ENCODE measurements at regions not wholly inside any gene's neighbourhood (a gene's known extent, or its start where the extent isn't known, plus 50 kb on each side); places are given as distances from the start of the nearest gene placed in this dataset.

- H3K36me3 ChIP-seq (ENCODE audit: control insufficient read depth in 2 of 4, insufficient read depth in 4 of 4, low read length in 3 of 4) = no peaks in the 10 kb centered on the region; a peak in 1 of 8 replicates
- H3K56ac ChIP-seq (replicated peaks; ENCODE audit: insufficient read length, low read depth, low read length) = no peak overlapping the region
- no peak overlapping the region for H2BK12ac ChIP-seq (ENCODE audit: low read depth, low read length)
- H3K27me3 ChIP-seq (replicated peaks in 1 of 4; ENCODE audit: control insufficient read depth in 3 of 4, extremely low read depth in 1 of 4, insufficient read depth in 3 of 4, low read length in 3 of 4) = no peaks in the 10 kb centered on the region
- H4K8ac ChIP-seq (ENCODE audit: extremely low read depth, insufficient read depth, low read length) = no peak overlapping the region
- no peak overlapping the region for H3K27ac ChIP-seq (ENCODE audit: low read depth, low read length)
- no peak overlapping the region for H3K4ac ChIP-seq (replicated peaks; ENCODE audit: insufficient read length, low read depth, low read length)
- H2BK5ac ChIP-seq (ENCODE audit: low read depth, low read length) = no peak overlapping the region
- no peaks in the 10 kb centered on the region for H4K20me1 ChIP-seq (replicated peaks in 1 of 2; ENCODE audit: control insufficient read depth in 1 of 2, insufficient read depth in 2 of 2, low read length in 2 of 2)
- POLR2A ChIA-PET (ENCODE audit: partially characterized antibody) = no interaction called here
- no peak overlapping the region for H3K4me2 ChIP-seq (ENCODE audit: insufficient read depth in 1 of 2, low read depth in 2 of 2, low read length in 2 of 2)
- FAIRE-seq (no peak), DNase-seq (ENCODE audit: low read depth in 1 of 2, low spot score in 2 of 2) (no peak)
- no peak overlapping the region for H2BK15ac ChIP-seq (ENCODE audit: low read length)
- H3K79me2 ChIP-seq (ENCODE audit: control insufficient read depth in 1 of 2, insufficient read depth in 2 of 2, low read length in 2 of 2) = no peaks in the 10 kb centered on the region
- TF ChIP-seq KDM5A (IDR thresholded peaks at IDR 0.05; ENCODE audit: low read length) (no peak), CHD2 (IDR thresholded peaks at IDR 0.05; ENCODE audit: low read length) (no peak), CTBP2 (IDR thresholded peaks at IDR 0.05; ENCODE audit: borderline replicate concordance, insufficient read depth, insufficient read length, low read length) (no peak), POLR2AphosphoS5 (IDR thresholded peaks at IDR 0.05; ENCODE audit: low read depth, low read length) (no peak), CREB1 (IDR thresholded peaks at IDR 0.05) (no peak), TBP (IDR thresholded peaks at IDR 0.05; ENCODE audit: low read depth, low read length) (no peak), KDM4A (IDR thresholded peaks at IDR 0.05; ENCODE audit: low read depth, low read length, severe bottlenecking) (no peak), GABPA (IDR thresholded peaks at IDR 0.05; ENCODE audit: borderline replicate concordance, insufficient read depth, low read length) (no peak), RAD21 (IDR thresholded peaks at IDR 0.05 in 1 of 2, conservative IDR thresholded peaks at IDR 0.05 in 1 of 2; ENCODE audit: low read depth in 2 of 2, low read length in 2 of 2) (no peak), POU5F1 (IDR thresholded peaks at IDR 0.05; ENCODE audit: low read depth, low read length) (no peak)
- H4K91ac ChIP-seq (replicated peaks; ENCODE audit: insufficient read length, low read length) = no peak overlapping the region
- no peak overlapping the region for H3K18ac ChIP-seq (ENCODE audit: extremely low read depth, low read length)
- no peaks in the 10 kb centered on the region for H3K9me3 ChIP-seq (ENCODE audit: insufficient read depth in 2 of 2, low read depth in 1 of 2, low read length in 1 of 2)
- no peak overlapping the region for H4K5ac ChIP-seq (ENCODE audit: insufficient read length, low read depth, low read length)
- H3K4me3 ChIP-seq (ENCODE audit: extremely low read depth in 1 of 4, insufficient read depth in 2 of 4, low read depth in 3 of 4, low read length in 4 of 4) = no peak overlapping the region
- no peak overlapping the region for H3K23ac ChIP-seq (ENCODE audit: insufficient read length)
- no peak overlapping the region for H2AK5ac ChIP-seq (ENCODE audit: low read depth, low read length)
- no peaks in the 10 kb centered on the region for H3K79me1 ChIP-seq (ENCODE audit: low read depth, low read length)
- H2BK20ac ChIP-seq (ENCODE audit: low read length) = no peak overlapping the region
- no peaks in the 10 kb centered on the region for H3K4me1 ChIP-seq (replicated peaks in 1 of 4; ENCODE audit: control insufficient read depth in 3 of 4, insufficient read depth in 4 of 4, low read length in 3 of 4)
- no peak overlapping the region for H2AFZ ChIP-seq (ENCODE audit: low read length)
- H2BK120ac ChIP-seq (replicated peaks; ENCODE audit: low read depth, low read length) = no peak overlapping the region
- no peaks in the 10 kb centered on the region for H3K23me2 ChIP-seq (ENCODE audit: low read depth, low read length)
- CTCF ChIA-PET (ENCODE audit: partially characterized antibody) = no interaction called here
- no peak overlapping the region for H3K9ac ChIP-seq (replicated peaks in 1 of 4; ENCODE audit: extremely low read depth in 1 of 4, low read depth in 3 of 4, low read length in 3 of 4)
- 87% methylated on average over 3 of the region's 3 CpGs; no CpG with 5 or more reads in 1 of the 2 experiments for whole genome bisulfite sequencing, 2 experiments (ENCODE audit: extremely low coverage in 1 of 2, insufficient coverage in 1 of 2, insufficient read length in 1 of 2, insufficient replicate concordance in 2 of 2, low coverage in 1 of 2, low lambda C conversion rate in 2 of 2, missing lambda C conversion rate in 1 of 2)
- H3K14ac ChIP-seq (ENCODE audit: insufficient read length) = no peak overlapping the region
Measured at GRCh38 chr13:48839171-48839570, 136.5 kb upstream of the FNDC3A start.
